CD8-positive, alpha-beta memory T cell (primary cell): ENCODE measurements at regions not wholly inside any gene's neighbourhood (a gene's known extent, or its start where the extent isn't known, plus 50 kb on each side); places are given as distances from the start of the nearest gene placed in this dataset.

Experiments used
- CTCF ChIA-PET: fragments of 350-600 bp; sonication (Branson Sonifier 250); formaldehyde crosslinking; loops from one replicate; lab custom pipeline; 2021; ENCODE audit warnings: antibody characterized with exemption; lab: Charles Lee
- POLR2A ChIA-PET: fragments of 350-600 bp; sonication (Branson Sonifier 250); formaldehyde crosslinking; loops from one replicate; lab custom pipeline; 2021; ENCODE audit warnings: antibody characterized with exemption; lab: Charles Lee
- DNase-seq, 5 donors: peaks; one replicate each; pipeline versions ENCODE4 v3.0.0 to v3.0.0-alpha.2; 2020 to 2022; ENCODE audit warnings: mixed read lengths in 1 of 5
- H3K27ac ChIP-seq: one replicate; pipeline ENCODE4 v1.7.0; 2013; ENCODE audit warnings: low read depth, mild to moderate bottlenecking, low read length, moderate library complexity
- H3K27me3 ChIP-seq: 2 replicates; pipeline ENCODE4 v1.7.0; 2013; ENCODE audit warnings: low read length, mild to moderate bottlenecking; ENCODE audit not compliant: insufficient read depth, poor library complexity, severe bottlenecking
- H3K36me3 ChIP-seq: 2 replicates; pipeline ENCODE4 v1.7.0; 2013; ENCODE audit warnings: mild to moderate bottlenecking, low read length, moderate library complexity; ENCODE audit not compliant: insufficient read depth
- H3K4me1 ChIP-seq: 2 replicates; pipeline ENCODE4 v1.7.0; 2013; ENCODE audit warnings: mild to moderate bottlenecking, low read length, moderate library complexity; ENCODE audit not compliant: insufficient read depth
- H3K4me3 ChIP-seq: 2 replicates; pipeline ENCODE4 v1.7.0; 2013; ENCODE audit warnings: mild to moderate bottlenecking, low read length
- H3K9me3 ChIP-seq: 2 replicates; pipeline ENCODE4 v1.7.0; 2013; ENCODE audit warnings: mild to moderate bottlenecking, low read length
- H3K27ac Mint-ChIP-seq, 8 donors: one replicate each; pipeline ENCODE4 v1.8.0; 2020 to 2021; ENCODE audit warnings: mixed read lengths in 8 of 8, mild to moderate bottlenecking in 6 of 8, inconsistent platforms in 3 of 8, moderate library complexity in 3 of 8
- H3K27me3 Mint-ChIP-seq, 2 donors: one replicate each; pipeline ENCODE4 v1.8.0; 2020 to 2021; ENCODE audit warnings: mixed read lengths in 2 of 2, mild to moderate bottlenecking in 1 of 2, moderate library complexity in 1 of 2
- H3K36me3 Mint-ChIP-seq, 3 donors: one replicate each; pipeline ENCODE4 v1.8.0; 2020 to 2021; ENCODE audit warnings: mixed read lengths in 3 of 3, inconsistent platforms in 1 of 3, mild to moderate bottlenecking in 1 of 3
- H3K4me1 Mint-ChIP-seq, 3 donors: one replicate each; pipeline ENCODE4 v1.8.0; 2020 to 2021; ENCODE audit warnings: mixed read lengths in 3 of 3, inconsistent platforms in 1 of 3, mild to moderate bottlenecking in 1 of 3
- H3K4me3 Mint-ChIP-seq, 7 donors: one replicate each; pipeline ENCODE4 v1.8.0; 2020 to 2021; ENCODE audit warnings: mixed read lengths in 7 of 7, mild to moderate bottlenecking in 6 of 7, moderate library complexity in 4 of 7, inconsistent platforms in 2 of 7
- H3K9me3 Mint-ChIP-seq, 5 donors: one replicate each; pipeline ENCODE4 v1.8.0; 2020 to 2022; ENCODE audit warnings: mixed read lengths in 5 of 5, mild to moderate bottlenecking in 3 of 5, moderate library complexity in 2 of 5, inconsistent platforms in 1 of 5

- H3K9me3 Mint-ChIP-seq: peaks cover 12 to 44% (median 25%) of the 10 kb centered on the region in 5 donors
- no peak for DNase-seq
- H3K4me1 Mint-ChIP-seq: no peaks in the 10 kb centered on the region
- Histone ChIP-seq H3K27me3 (no peaks in the 10 kb centered on the region), H3K4me3 (no peak overlapping the region), H3K9me3 (no peaks in the 10 kb centered on the region), H3K36me3 (no peaks in the 10 kb centered on the region), H3K4me1 (no peaks in the 10 kb centered on the region), H3K27ac (no peak overlapping the region)
- ChIA-PET POLR2A (no interaction called here), CTCF (no interaction called here)
- peaks cover 0 to 3% of the 10 kb centered on the region in 2 donors for H3K27me3 Mint-ChIP-seq
- H3K36me3 Mint-ChIP-seq: peaks cover 41 to 70% (median 49%) of the 10 kb centered on the region in 3 donors
- H3K27ac Mint-ChIP-seq: no peak overlapping the region
- H3K4me3 Mint-ChIP-seq: no peak overlapping the region
Measured at GRCh38 chr3:113063126-113063894, 72.5 kb downstream of the GTPBP8 start.

GRCh38 chr3:113064183-113064582, 73.4 kb downstream of the GTPBP8 start:
- Mint-ChIP-seq H3K27me3 (peaks cover 0 to 3% of the 10 kb centered on the region in 2 donors), H3K9me3 (peaks cover 12 to 46% (median 25%) of the 10 kb centered on the region in 5 donors), H3K27ac (peak overlapping the region in 1 of 8 donors; percentile 10), H3K36me3 (peaks cover 41 to 75% (median 49%) of the 10 kb centered on the region in 3 donors), H3K4me3 (no peak overlapping the region), H3K4me1 (no peaks in the 10 kb centered on the region)
- Histone ChIP-seq H3K9me3 (no peaks in the 10 kb centered on the region), H3K4me1 (no peaks in the 10 kb centered on the region), H3K27ac (no peak overlapping the region), H3K4me3 (no peak overlapping the region), H3K36me3 (no peaks in the 10 kb centered on the region), H3K27me3 (no peaks in the 10 kb centered on the region)
- no peak for DNase-seq
- ChIA-PET CTCF (no interaction called here), POLR2A (no interaction called here)

- no peak for DNase-seq
- Histone ChIP-seq H3K36me3 (no peaks in the 10 kb centered on the region), H3K4me3 (no peak overlapping the region), H3K4me1 (no peaks in the 10 kb centered on the region), H3K27ac (no peak overlapping the region), H3K9me3 (no peaks in the 10 kb centered on the region), H3K27me3 (no peaks in the 10 kb centered on the region)
- ChIA-PET POLR2A (no interaction called here), CTCF (interaction anchor here (1.3 kb wide), 1 partner anchor 225 kb away, joined by 3 read pairs; no protein-coding TSS in a partner anchor)
- peaks cover 0 to 3% of the 10 kb centered on the region in 2 donors for H3K27me3 Mint-ChIP-seq
- peaks cover 41 to 75% (median 49%) of the 10 kb centered on the region in 3 donors for H3K36me3 Mint-ChIP-seq
- no peaks in the 10 kb centered on the region for H3K4me1 Mint-ChIP-seq
- H3K4me3 Mint-ChIP-seq: no peak overlapping the region
- H3K9me3 Mint-ChIP-seq: peaks cover 12 to 46% (median 25%) of the 10 kb centered on the region in 5 donors
- H3K27ac Mint-ChIP-seq: no peak overlapping the region
Measured at GRCh38 chr3:113065336-113065735, 74.6 kb downstream of the GTPBP8 start.

- Histone ChIP-seq H3K36me3 (no peaks in the 10 kb centered on the region), H3K27ac (no peak overlapping the region), H3K27me3 (no peaks in the 10 kb centered on the region), H3K4me1 (no peaks in the 10 kb centered on the region), H3K4me3 (no peak overlapping the region), H3K9me3 (no peaks in the 10 kb centered on the region)
- CTCF ChIA-PET: interaction anchor here (0.8 to 1.1 kb wide), 2 partner anchors 9 to 35 kb away, joined by 3 read pairs; no protein-coding TSS in a partner anchor
- H3K9me3 Mint-ChIP-seq: peaks cover 12 to 30% (median 19%) of the 10 kb centered on the region in 5 donors
- POLR2A ChIA-PET: no interaction called here
- no peak overlapping the region for H3K4me3 Mint-ChIP-seq
- peaks cover 0 to 3% of the 10 kb centered on the region in 2 donors for H3K27me3 Mint-ChIP-seq
- peaks cover 17 to 49% (median 20%) of the 10 kb centered on the region in 3 donors for H3K36me3 Mint-ChIP-seq
- no peak for DNase-seq
- no peak overlapping the region for H3K27ac Mint-ChIP-seq
- no peaks in the 10 kb centered on the region for H3K4me1 Mint-ChIP-seq
Measured at GRCh38 chr3:113070072-113070640, 79.4 kb downstream of the GTPBP8 start.

- Histone ChIP-seq H3K9me3 (no peaks in the 10 kb centered on the region), H3K36me3 (no peaks in the 10 kb centered on the region), H3K4me3 (no peak overlapping the region), H3K4me1 (no peaks in the 10 kb centered on the region), H3K27ac (no peak overlapping the region), H3K27me3 (no peaks in the 10 kb centered on the region)
- Mint-ChIP-seq H3K9me3 (peaks cover 11 to 26% (median 16%) of the 10 kb centered on the region in 5 donors), H3K27ac (no peak overlapping the region), H3K4me1 (no peaks in the 10 kb centered on the region), H3K4me3 (no peak overlapping the region), H3K27me3 (peaks cover 0 to 3% of the 10 kb centered on the region in 2 donors), H3K36me3 (peaks cover 14 to 49% (median 18%) of the 10 kb centered on the region in 3 donors)
- CTCF ChIA-PET: interaction anchor here (0.8 to 1.1 kb wide), 2 partner anchors 8 to 35 kb away, joined by 3 read pairs; no protein-coding TSS in a partner anchor
- POLR2A ChIA-PET: no interaction called here
- no peak for DNase-seq
Measured at GRCh38 chr3:113070681-113071113, 79.9 kb downstream of the GTPBP8 start.

GRCh38 chr3:113075588-113075987, 84.8 kb downstream of the GTPBP8 start:
- Mint-ChIP-seq H3K4me1 (no peaks in the 10 kb centered on the region), H3K9me3 (no peaks in the 10 kb centered on the region), H3K27me3 (no peaks in the 10 kb centered on the region), H3K27ac (no peak overlapping the region), H3K36me3 (peaks cover 0 to 18% (median 4%) of the 10 kb centered on the region in 3 donors), H3K4me3 (no peak overlapping the region)
- ChIA-PET CTCF (no interaction called here), POLR2A (no interaction called here)
- no peaks in the 10 kb centered on the region for H3K9me3 ChIP-seq
- H3K4me3 ChIP-seq: no peak overlapping the region
- no peaks in the 10 kb centered on the region for H3K36me3 ChIP-seq
- no peaks in the 10 kb centered on the region for H3K27me3 ChIP-seq
- H3K4me1 ChIP-seq: no peaks in the 10 kb centered on the region
- DNase-seq: no peak
- H3K27ac ChIP-seq: no peak overlapping the region

GRCh38 chr3:113079218-113079961, 88.6 kb downstream of the GTPBP8 start:
- H3K9me3 Mint-ChIP-seq: no peaks in the 10 kb centered on the region
- H3K27me3 ChIP-seq: no peaks in the 10 kb centered on the region
- H3K27ac ChIP-seq: no peak overlapping the region
- no peaks in the 10 kb centered on the region for H3K36me3 ChIP-seq
- CTCF ChIA-PET: interaction anchor here (0.9 kb wide), 1 partner anchor 9 kb away, joined by 3 read pairs; no protein-coding TSS in a partner anchor
- peaks cover 2 to 9% (median 4%) of the 10 kb centered on the region in 3 donors for H3K36me3 Mint-ChIP-seq
- no peaks in the 10 kb centered on the region for H3K27me3 Mint-ChIP-seq
- H3K4me3 Mint-ChIP-seq: no peak overlapping the region
- H3K4me1 Mint-ChIP-seq: no peaks in the 10 kb centered on the region
- POLR2A ChIA-PET: no interaction called here
- no peak overlapping the region for H3K27ac Mint-ChIP-seq
- H3K4me3 ChIP-seq: no peak overlapping the region
- no peaks in the 10 kb centered on the region for H3K4me1 ChIP-seq
- no peak for DNase-seq
- no peaks in the 10 kb centered on the region for H3K9me3 ChIP-seq
